Stimulated activated CD4-positive, alpha-beta T cell treated with anti-CD3 and anti-CD28 coated beads, Interleukin-12 subunit alpha, Interleukin-12 subunit beta, amount 100 ng/mL, for 4 hours (primary cell): ENCODE measurements at regions not wholly inside any gene's neighbourhood (a gene's known extent, or its start where the extent isn't known, plus 50 kb on each side); places are given as distances from the start of the nearest gene placed in this dataset.
A peak's percentile ranks its signal among the peaks of the same experiment; 100 is the strongest.

Experiments
- DNase-seq: peaks from one replicate; pipeline ENCODE4 v3.0.0-alpha.2; 2020

GRCh38 chr2:234438305-234438977 is 58.4 kb downstream of the ARL4C start:
- DNase-seq: no peak

DNA sequence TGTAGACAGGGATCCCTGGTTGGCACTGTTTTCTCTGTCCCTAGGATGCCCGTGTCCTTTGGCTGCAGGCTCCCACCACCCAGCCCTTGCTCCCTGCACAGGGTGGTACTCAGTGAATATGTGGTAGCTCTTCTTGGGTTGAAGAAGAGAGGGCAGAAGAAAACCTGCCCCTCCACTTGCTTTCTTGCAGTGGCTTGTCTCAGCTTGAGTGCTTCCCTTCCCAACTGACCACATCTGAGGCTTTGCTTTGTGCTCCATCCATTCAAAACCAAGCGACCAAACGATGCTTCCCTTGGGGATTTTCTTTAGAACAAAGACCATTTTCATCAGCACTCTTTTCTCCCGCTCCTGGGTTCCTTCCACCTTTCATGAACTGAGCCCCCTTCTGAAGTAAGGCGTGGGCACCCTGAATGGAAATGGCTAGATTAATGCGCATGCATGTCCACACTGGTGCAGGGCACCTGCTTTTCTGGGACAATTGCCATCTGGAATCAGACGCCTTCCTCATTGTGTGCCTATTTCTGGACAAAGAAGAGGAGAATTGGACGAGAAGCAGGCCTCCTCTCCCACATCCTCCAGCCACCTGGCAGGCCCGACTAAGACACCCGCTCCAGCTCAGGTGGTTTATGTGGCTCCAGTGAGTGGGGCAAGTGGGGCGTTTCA is 59.1 kb downstream of the ARL4C start:
- no peak for DNase-seq

DNA sequence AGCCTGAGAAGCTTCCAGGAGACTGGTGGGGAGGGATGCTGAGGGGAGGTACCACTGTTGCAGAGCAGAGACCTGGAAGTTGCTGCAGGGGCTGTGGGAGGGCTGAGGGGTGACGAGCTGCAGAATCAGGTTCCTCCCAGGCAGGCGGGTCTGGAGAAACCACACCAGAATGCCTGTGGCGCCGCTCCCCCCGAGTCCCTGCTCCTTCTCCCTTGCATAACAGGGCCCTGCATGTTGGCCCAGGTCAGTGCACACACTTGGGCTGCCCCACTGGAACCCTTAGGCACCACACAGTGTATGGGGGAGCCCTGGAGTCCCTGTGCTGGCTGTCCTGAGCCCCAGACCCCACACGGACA is 60.4 kb downstream of the ARL4C start:
- DNase-seq: no peak

GRCh38 chr2:234435836-234436481 is 60.9 kb downstream of the ARL4C start:
- no peak for DNase-seq

- DNase-seq: no peak
Observed at GRCh38 chr2:234433201-234433600, 63.7 kb downstream of the ARL4C start.

GRCh38 chr2:234430871-234431270 is 66.0 kb downstream of the ARL4C start:
- DNase-seq: no peak

GRCh38 chr2:234429265-234429664 is 67.6 kb downstream of the ARL4C start:
- DNase-seq: no peak

DNA sequence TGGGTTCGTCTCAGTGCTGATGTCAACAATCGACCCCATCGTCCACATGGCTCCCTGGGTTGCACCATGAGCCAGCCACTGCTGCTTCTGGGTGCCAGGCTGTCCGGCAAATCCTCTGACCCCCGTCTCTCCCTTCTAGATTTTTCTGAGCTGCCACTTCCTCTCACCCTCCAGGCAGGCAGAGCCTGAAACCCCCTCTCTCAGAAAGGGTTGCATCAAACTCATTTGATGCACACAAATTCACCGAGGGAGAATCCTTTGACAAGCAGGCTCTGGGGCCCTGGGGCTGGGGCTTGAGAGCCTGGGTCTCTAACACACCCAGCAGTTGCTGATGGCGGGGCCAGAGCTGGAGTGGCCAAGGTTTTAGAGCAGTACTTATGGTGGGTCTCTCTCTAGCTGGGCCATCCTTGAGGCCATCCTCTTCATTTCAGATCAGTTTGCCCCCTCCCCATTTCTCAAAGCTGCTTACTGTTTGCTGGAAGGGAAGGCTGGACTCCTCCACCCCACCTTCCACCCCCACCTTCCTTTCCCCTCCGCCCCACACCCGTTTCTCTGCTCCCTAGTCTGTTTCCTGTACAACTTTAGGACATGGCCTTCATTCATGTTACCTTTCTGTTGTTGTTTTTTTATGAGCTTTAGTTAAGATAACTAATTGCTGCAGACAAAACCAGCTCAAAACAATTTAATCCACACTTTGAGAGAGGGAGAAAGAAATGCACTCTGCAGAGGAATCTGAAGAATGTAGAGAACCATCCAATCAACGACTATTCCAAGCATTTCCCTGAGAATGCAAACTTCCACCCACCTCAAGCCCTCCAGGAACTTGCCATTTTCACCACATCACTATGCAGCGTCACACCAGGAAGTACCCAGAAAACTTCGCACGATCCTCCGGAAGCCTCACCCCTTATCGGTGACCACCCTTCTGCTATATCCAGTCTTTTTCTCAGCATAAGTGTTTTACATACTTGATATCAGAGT is 69.5 kb downstream of the ARL4C start:
- no peak for DNase-seq

- no peak for DNase-seq
Observed at GRCh38 chr2:234426616-234427015, 70.3 kb downstream of the ARL4C start.

DNA sequence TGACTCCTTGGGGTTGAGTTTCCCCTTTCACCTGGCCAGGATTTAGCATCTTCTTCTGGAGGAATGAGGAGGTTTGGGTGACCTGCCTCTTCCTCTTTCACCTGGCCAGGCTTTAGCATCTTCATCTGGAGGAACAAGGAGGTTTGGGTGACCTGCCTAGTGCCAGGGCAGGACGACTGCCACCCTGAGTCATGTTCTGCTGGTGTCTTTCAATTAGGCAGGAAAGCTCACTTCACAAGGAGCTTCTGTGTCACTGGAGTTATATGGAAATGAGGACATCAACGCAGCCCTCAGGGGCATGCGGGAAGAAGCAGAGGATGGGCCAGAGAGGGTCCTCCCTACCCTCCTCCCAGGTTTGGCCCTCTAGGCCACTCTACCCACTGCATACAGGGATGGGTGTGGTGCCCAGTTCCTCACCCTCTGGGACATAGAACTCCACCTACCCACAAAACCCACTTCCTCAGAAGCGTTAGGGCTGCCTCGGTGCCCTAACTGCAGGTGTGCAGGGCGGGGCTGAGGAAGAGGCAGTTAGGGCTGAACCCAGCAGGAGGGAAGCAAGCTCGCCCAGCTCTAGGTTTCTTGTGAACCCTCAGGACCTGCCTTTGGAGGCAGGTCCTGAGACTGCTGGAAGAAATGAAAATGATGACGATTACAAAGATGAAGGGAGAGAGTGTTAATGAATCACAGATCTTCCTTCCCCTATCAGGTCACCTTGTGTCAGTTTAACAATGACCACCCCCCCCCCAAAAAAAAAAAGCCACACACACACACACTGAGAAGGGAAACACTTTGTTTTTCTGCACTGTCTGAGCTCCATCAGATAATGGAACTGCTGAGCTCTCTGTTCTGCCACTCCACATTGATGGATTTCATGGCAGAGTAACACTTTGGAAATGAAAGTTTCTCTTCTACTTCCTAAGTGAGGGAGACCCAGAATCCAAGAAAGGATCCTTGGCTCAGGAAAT is 71.0 kb downstream of the ARL4C start:
- no peak for DNase-seq

DNA sequence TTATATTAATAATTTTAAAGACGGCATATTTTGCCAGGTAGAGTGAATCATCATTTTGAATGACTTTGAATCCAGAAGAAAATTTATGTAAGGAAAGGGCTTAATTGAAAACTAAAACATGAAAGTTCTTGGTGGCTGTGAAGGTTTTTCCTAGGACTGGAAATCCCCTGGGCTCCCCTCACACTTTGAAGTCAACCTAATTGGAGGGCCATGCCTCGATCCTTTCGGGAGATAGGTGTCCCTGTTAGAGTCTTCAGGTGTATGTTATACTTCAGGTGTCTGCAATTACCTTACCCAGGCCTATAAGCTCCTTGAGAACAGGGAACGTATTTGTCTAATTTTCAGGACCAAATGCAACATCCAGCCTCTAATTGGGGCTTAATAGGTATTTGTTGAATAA is 73.0 kb downstream of the ARL4C start:
- no peak for DNase-seq

DNA sequence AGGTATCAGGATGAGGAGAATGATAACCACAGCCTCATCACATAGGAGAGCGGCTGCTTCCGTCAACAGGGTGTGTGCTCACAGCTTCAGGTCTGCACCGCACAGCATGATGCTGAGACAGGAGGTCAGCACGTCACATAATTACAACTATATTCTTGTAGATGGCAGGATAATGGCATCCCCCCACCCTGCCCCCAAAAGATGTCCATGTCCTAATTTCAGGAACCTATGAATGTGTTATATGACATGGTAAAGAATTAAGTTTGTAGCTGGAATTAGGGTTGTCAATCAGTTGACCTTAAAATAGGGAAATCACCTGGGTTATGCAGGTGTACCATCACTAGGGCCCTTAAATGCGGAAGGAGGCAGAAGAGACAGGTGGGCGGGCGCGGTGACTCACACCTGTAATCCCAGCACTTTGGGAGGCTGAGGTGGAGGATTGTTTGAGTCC is 73.9 kb downstream of the ARL4C start:
- DNase-seq: peak; percentile 47

DNA sequence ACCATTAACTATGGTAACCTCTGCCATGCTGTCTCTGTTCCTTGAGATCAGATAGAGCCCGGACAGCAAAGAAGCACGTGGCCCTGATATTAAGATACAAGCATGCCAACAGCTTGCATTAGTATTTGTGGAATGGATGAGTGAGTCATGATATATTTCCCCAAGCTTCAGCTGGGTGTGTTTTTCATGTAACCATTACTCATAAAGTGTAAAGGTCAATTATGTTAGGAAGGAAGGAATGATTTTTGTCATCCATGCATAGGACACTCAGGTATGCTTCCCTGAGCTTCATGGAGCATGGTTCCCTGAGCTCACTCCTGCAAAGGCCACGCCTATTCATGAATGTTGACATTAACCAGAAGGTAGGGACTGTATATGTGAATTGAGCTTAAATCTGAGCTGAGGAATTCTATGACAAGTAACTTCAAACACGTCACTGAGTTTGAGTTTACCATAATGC is 74.6 kb downstream of the ARL4C start:
- no peak for DNase-seq

GRCh38 chr2:234420408-234420807 is 76.5 kb downstream of the ARL4C start:
- no peak for DNase-seq

GRCh38 chr2:234419726-234420125 is 77.2 kb downstream of the ARL4C start:
- no peak for DNase-seq

GRCh38 chr2:234415706-234416105 is 81.2 kb downstream of the ARL4C start:
- DNase-seq: no peak

DNA sequence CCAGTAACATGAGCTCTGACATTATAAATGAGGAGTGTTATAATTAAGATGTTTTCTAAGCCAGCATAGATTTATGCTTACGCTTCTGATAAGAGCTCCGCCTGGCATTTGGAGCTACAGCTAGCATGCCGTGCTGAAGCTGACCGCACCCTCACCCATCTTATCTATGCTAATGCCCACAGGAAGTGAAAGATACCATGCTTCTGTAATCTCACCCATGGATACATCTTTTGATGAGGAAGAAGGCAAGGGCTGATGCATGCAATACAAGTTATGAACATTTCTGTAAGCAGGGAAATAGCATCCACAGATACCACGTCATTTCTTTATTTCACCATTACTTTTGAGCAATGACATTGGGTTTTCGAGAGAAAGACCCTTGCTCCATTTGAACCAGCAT is 82.3 kb downstream of the ARL4C start:
- DNase-seq: no peak

GRCh38 chr2:234412726-234413125 is 84.2 kb downstream of the ARL4C start:
- no peak for DNase-seq

GRCh38 chr2:234411793-234412192 is 85.1 kb downstream of the ARL4C start:
- DNase-seq: no peak

- no peak for DNase-seq
Observed at GRCh38 chr2:234410526-234410925, 86.4 kb downstream of the ARL4C start.

DNA sequence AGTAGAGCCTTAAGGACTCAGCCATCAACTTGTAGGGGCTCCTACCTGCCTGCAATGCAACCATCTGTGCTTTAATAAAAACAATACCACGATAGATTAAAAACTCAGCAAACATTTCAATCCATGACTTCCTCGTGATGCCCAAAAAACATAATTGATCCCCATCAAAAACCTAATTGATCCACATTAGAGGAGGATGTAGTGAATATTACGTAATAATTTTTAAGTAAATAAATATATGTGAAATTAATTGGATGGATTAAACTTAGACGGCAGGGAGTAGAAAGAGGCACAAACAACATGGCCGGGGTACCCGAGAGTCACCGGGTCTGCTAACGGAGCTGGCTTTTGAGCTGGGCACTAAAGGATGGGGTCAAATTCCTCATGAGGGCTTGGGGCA is 87.3 kb downstream of the ARL4C start:
- no peak for DNase-seq

DNA sequence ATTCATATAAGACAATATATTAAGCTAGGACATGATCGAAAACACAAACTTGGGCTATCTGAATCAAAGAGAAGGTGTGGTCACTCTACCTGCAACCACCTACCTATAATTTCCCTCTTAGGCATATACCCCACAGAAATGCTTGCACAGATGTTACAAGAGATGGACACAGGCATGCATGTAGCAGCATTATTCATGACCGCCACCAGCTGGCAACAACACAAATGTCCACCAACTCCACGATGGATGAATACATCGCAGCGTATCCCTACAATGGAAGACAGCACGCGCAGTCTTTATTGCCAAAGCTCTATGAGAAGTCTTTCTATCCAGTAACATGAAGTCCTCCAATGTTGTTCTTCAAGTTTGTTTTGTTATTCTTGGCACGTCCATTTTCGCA is 90.8 kb downstream of the ARL4C start:
- DNase-seq: no peak
